Myocyte (in vitro differentiated cells): ENCODE measurements at regions not wholly inside any gene's neighbourhood (a gene's known extent, or its start where the extent isn't known, plus 50 kb on each side); places are given as distances from the start of the nearest gene placed in this dataset.
"Not testable (repeated sequence)": the region's sequence is repeated elsewhere in the genome, so short reads cannot be mapped to it uniquely, and the experiment has no call there.

ENCODE experiments used
- DNase-seq: peaks from one replicate; pipeline ENCODE4 v3.0.0-alpha.2; 2012; ENCODE audit warnings: low read depth

GRCh38 chr4:103422467-103423219 is 224.5 kb upstream of the CENPE start:
- DNase-seq: no peak

DNA sequence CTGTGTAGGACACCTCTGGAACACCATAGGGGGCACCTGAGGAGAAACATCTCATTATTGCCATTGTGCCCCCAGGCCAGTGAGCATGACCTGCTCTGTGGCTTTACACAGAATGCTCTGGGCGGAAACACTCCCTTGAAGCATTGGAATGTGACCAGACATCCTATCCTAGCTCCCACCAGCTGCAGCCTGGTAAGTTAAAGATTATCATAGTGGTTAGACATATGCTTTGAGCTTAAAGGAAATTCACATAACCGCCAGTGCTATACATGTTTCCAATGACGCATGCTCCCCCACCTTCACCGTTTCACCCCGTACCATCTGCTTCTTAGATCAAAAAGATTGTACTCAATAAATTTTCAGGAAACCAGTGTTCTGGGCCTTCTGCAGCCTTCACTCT is 217.7 kb upstream of the CENPE start:
- DNase-seq: no peak

DNA sequence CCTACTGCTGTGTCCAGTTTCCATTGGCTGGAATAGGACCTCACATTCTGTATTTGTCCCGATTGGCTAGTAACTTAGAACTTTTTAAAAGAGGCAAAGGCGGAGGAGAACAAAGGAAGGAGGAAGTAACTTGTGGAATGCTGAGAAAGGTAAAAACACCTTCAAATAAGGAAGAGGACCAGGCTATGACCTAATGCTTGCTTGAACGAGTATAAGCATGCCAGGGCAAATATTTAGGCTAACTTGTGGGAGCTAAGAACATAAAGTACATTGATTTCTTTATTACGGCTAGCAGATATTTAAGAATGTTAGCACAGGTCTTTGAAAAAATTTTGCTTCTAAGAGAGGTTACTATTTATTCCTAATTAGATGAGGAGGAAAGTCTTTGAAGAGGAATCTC is 214.5 kb upstream of the CENPE start:
- DNase-seq: not testable (repeated sequence)

GRCh38 chr4:103410386-103410785 is 212.2 kb upstream of the CENPE start:
- DNase-seq: no peak

DNA sequence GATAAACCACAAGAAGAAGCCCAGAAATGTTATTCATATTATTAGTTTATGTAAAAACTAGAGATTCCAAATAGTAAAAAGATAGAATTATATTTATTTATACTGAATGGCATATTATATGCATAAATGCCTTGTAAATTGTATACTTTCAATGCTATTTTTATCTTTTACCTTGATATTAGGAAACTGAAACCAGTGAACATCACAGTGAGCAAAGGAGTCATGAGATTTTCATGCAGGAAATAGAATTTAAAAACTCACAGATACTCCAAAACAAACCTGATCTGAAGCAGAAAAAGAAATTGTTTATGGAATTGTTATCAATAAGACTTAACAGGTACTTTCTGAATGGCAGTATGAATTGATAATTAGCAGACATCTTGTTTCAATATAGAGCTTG is 207.3 kb upstream of the CENPE start:
- DNase-seq: no peak

DNA sequence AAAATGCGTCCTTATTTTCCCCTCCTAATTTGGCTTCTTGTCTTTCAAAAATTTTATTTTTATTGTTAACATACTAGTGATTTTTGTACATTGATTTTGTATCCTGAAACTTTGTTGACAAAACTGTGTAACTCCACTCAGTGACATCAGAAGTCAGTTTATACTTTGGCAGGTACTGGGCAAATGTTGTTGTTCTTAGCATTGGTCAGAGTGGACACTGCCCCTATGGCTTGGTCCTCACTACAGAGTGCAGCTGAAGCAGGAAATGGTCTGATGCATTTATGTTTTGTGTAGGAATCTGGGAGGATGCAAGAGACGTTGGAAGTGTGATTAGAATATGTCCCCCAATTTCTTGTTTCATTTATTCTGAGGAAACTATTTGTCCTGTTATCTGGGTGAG is 205.5 kb upstream of the CENPE start:
- DNase-seq: no peak

DNA sequence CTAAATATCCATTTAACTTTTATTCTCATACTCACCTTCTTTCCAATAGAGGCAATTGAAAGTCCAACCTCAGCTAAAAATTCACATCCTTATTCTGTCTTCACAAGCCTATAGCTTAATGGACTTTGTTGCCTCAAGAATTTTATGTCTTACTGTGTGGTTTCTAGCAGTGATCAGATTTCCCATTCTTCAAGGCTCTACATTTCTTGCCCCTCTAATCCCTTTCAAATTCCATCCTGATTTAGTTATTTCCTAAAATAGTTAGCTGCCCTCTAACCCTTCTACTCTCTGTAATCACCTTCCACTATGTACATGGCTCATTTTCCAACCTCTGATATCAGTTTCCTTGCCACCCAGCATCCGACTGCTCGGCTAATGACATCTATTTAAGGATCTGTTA is 204.1 kb upstream of the CENPE start:
- peak; percentile 8 for DNase-seq

- peak; percentile 17 for DNase-seq
These were observed 202.3 kb upstream of the CENPE start for GRCh38 chr4:103400405-103400804.

GRCh38 chr4:103397541-103397940 is 199.4 kb upstream of the CENPE start:
- no peak for DNase-seq

DNA sequence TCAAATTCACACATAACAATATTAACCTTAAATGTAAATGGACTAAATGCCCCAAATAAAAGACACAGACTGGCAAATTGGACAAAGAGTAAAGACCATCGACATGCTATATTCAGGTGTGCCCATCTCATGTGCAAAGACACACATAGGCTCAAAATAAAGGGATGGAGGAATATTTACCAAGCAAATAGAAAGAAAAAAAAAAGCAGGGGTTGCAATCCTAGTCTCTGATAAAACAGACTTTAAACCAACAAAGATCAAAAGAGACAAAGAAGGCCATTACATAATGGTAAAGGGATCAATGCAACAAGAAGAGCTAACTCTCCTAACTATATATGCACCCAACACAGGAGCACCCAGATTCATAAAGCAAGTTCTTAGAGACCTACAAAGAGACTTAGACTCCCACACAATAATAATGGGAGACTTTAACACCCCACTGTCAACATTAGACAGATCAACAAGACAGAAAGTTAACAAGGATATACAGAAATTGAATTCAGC is 189.4 kb upstream of the CENPE start:
- DNase-seq: not testable (repeated sequence)

- DNase-seq: not testable (repeated sequence)
These were observed 187.4 kb upstream of the CENPE start for GRCh38 chr4:103385565-103385964.

GRCh38 chr4:103375278-103375677 is 177.1 kb upstream of the CENPE start:
- DNase-seq: no peak

GRCh38 chr4:103374758-103375157 is 176.6 kb upstream of the CENPE start:
- DNase-seq: no peak

DNA sequence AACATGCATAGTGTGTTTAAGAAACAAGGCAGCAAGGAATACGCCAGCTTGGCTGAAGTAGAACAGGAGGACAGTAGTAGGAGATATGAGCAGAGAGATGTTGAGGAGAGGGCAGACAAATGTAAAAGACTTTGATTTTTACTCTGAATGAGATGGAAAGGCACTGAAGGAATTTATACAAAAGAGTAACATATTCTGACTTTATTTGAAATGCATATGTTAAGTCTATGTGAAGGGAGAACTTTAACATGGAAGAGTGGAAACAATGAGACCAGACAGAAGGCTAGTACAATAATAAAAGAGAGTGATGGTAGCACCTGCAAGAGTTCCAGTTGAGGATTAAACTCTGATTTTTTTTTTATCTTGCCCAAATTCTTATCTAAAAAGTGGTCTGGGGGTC is 176.2 kb upstream of the CENPE start:
- no peak for DNase-seq

DNA sequence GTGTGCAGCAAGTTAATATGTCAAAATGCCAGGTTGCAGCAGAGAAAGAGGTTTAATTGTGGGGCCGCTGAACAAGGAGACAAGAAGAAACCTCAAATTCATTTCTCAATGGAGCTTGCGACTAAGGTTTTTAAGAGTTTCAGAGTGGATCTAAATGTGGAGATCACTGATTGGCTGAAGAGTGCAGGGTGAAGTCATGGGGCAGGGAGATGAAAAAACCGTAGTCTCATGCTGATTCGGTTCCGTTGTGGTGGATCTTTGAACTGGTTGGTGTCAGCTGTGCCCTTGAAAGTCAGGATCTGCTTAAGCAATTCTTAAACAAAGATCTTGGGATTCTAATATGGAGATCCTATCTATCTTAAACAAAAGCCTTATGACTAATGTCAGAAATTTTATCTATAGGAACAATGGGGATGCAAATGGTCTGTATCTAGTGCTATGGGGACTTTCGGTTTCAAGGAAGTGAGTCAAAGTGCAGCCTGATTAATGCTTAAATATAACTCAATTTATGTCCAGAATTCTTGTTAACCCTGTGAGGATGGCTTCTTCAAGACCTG is 173.9 kb upstream of the CENPE start:
- no peak for DNase-seq

DNA sequence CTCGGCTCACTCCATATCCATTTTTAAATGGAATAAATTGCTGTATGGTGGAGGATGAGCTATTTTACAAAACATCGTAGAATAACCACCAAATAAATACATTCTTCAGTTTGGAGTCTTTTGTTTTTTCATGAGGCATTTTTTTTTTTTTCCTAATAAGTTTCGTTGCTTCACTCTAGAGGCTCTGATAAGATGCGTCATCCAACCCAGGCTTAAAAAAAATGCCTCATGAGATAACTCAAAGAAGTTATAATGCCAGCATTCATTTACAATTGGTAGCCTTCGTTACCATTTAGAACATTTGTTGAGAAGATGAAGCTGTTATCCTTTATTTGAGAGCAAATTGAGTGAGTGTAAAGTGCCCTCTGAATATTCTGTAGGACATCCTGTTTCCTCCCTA is 172.2 kb upstream of the CENPE start:
- DNase-seq: no peak

DNA sequence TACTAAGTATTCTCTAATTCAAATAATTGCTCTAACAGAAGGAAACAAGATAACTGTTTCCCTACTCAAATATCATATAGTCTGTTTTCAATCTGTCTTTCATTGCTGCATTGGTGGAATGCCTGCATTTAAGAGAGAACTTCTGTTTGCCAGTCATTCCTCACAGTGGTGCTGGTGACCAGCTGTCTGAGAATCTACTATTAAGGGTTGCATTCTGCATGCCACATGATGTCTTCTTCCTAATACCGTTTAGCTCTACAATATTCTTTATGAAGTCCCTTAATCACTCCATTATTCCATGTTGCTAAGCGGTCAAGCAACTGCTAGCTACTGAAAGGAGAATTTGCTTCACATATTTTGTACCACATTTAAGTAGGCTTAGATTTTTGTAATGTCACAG is 167.1 kb upstream of the CENPE start:
- DNase-seq: no peak

GRCh38 chr4:103364083-103364482 is 165.9 kb upstream of the CENPE start:
- DNase-seq: no peak

- DNase-seq: no peak
These were observed 163.8 kb upstream of the CENPE start for GRCh38 chr4:103361926-103362325.

DNA sequence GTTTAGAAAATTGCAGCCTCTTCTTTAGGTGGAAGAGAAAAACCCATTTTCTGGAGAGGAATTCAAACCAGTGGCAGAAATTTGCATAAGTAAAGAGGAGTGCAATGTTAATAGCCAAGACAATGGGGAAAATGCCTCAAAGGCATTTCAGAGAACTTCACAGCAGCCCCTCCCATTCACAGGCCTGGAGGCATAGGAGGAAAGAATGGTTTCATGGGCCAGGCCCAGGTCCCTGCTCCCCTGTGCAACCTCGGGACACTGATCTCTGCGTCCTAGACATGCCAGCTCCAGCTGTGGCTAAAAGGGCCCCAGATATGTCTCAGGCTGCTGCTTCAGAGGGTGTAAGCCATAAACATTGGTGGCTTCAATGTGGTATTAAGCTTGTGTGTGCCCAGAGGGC is 161.8 kb upstream of the CENPE start:
- DNase-seq: no peak

GRCh38 chr4:103354006-103354405 is 155.9 kb upstream of the CENPE start:
- no peak for DNase-seq

DNA sequence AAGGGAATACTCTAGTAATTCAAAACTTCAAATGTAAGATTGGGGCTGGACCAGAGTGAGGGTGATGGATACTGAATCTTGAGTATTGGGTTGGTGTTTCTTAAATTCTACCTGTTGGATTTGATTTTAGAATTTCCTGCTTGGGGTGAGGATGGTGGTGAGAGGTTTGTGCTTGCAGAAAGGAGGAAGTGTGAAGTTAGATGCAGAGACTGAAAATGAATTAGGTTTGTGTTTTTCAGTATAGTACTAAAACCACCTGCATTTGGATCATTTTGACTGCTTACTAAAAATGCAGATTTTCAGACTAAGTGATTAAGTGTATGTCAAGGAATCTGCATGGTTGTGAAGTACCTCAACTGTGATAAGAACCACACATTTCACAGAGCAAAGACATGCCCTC is 131.5 kb upstream of the CENPE start:
- DNase-seq: no peak

DNA sequence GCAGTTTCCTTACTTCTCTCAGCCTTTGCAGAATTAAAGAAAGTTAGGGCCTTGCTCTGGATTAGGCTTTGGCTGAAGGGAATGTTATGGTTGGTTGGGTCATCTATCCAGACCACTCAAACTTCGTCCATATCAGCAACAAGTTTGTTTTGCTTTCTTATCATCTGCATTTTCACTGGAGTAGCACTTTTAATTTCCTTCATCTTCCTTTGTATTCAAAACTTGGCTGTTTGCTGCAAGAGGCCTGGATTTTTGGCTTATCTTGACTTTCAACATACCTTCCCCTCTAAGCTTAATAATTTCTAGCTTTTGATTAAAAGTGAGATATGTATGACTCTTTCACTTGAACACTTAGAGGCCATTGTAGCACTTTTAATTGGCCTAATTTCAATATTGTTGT is 126.7 kb upstream of the CENPE start:
- no peak for DNase-seq
